GM15510 (cell line): ENCODE measurements at regions not wholly inside any gene's neighbourhood (a gene's known extent, or its start where the extent isn't known, plus 50 kb on each side); places are given as distances from the start of the nearest gene placed in this dataset.

Experiments used
- POLR2A ChIP-seq: IDR thresholded peaks from 3 replicates; pipeline ENCODE4 v1.6.1; 2011; ENCODE audit warnings: borderline replicate concordance; ENCODE audit not compliant: insufficient read length; ENCODE audit errors: extremely low read depth

DNA sequence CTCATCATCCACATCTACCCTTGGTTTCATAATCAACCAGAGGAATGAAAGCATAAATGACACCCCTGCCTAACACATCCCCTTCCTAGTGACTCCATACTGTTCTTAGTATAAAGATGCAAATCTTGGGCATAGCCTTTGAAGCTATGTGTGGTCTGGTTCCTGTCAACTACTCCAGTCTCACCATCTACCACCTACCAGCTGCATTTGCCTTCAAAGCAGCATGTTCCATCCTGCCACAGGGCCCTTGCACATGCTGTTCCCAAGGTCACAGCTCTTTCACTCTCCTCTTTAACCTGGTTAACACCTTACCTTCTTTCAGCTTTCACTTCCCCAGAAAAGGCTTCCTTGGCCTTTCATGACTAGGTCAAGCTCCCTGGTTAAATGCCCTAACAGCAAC, 62.3 kb upstream of the ARHGEF3 start:
- no peak for TF ChIP-seq POLR2A

DNA sequence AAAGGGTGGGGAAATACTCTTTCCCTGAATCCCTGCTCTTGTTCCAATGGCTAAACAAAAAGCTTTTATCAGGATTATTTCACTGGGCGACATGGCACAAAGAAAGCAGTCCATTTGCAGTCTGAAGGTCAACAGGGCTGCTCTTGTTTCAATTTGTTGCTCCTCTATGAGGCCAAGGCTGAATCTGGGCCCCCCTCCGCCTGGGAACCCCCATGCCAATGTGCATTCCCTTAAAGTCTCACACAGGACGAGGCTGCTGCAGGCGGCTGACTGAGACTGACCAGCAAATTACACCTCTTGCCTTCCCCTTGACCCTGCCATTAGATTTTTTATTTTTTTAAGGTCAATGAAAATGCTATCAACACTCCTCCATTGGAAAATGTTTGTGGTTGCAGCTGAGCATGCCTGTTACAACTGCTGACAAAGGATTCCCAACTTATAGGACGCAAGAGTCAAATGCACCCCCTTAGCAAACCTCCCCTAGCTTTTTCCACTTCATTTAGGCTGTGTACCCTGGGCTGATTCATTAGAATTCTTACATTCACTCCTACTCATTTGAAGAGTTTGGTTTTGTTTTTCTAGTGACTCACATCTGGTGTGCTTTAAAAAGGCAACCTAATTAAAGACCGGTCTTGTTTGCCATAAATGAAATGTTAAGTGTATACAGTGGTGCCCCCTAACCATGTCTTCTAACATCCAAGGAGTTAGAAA, 60.8 kb upstream of the ARHGEF3 start:
- no peak for TF ChIP-seq POLR2A

DNA sequence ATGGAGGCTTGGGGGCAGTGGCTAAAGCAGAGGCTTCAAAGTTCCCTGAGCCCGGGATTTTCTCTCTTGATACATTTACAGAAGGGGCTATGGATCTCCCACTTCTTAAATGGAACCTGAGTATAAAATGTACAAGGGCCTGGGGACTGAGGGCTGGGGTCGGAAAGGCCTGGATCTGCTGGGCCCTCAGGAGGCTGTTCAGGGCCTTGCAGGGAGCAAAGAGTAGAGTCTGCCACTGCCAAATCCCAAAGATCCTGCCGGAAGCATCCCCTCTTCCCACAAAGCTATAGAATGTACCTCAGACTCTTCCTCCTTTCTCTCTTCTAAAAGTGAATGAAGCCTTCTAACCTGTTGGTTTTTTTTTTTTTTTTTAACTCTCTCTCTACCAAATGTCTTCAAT, 59.8 kb upstream of the ARHGEF3 start:
- TF ChIP-seq POLR2A, result no peak

DNA sequence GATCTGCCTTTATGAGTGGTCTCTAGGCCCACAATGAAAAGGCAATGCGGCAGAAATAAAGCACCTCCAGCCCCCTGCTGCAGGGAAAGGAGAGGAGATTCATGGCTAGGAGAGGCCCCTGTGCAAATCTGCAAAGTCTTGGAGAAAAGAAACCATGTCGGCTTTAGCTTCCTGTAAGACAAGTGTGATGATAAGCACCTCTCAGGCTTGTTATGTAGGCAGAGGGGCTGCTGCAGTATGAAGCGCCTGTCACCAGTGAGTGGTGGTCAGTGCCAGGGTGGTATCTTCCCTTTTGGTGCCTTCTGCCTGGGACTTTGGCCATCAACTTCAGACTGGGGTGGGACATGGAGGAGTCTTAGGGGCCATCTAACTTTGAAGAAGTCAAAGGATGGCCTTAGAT, 59.2 kb upstream of the ARHGEF3 start:
- no peak for TF ChIP-seq POLR2A

DNA sequence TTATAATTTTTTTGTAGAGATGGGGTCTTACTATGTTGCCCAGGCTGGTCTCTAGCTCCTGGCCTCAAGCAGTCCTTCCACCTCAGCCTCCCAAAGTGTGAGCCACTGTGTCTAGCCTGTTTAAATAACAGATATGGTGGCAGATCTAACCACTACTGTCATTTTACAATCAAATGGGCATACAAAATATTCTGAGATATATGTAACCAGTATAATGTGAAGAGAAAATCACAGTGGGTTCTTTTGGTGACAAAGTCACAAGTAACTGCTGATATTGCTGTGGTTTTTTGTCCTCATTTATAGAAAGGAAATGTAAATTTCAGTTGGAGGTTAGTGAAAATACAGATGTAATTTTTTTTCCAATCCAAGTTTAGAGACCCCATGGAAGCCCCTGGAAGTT, 58.6 kb upstream of the ARHGEF3 start:
- no peak for TF ChIP-seq POLR2A

DNA sequence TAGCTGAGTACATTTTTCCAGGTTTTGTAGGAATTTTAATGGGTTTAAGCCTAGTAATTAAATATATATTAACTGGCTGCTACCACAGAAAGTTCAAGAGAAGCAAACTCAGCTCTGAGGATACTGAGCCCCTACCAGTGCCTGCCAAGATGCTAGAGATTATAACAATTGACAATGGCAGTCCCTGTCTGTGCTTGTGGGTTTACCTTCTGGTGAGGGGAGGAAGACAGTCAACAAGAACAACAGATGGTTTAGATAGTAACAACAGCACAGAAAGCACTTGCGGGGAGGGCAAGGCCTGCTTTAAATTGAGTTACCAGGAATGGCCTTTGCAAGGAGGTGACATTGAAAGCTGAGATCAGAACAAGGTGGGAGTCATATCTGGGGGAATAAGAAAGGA, 56.6 kb upstream of the ARHGEF3 start:
- no peak for TF ChIP-seq POLR2A

DNA sequence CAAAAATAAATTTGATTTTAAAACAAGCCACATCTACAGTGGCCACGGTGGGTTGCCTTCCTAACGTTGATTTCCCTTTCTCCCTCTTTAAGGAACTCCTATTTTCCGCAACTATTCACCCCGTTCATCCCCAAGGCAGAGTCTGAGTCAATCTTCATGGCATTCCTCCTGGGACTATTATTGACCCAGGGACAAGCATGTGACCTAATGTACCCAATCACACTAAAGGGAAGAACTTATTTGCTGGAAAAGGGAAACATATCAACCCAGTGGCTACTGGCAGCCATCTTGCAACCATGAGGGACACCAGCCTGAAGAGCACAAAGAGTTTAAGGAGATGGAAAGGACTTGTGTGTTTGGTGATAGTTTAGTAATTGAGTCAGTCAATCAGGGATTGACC, 55.4 kb upstream of the ARHGEF3 start:
- TF ChIP-seq POLR2A, result no peak

DNA sequence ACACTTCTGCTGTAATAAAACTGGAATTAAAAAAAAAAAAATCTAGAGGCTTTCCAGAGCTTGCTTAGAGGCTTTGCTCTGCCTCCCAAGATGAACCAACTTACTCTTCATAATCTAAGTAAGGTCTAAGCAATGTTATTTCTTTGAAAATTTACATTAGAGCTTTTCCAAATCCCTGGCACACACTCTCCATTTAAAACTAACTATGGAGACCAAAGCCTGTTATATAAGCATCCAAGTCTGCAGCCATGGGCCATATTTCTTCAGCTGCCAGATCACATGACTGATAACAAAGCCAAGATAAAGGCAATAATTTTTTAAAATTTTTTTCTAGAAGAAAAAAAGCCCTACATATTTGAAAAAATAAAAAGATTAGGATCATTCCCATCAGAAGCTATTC, 55.0 kb upstream of the ARHGEF3 start:
- no peak for TF ChIP-seq POLR2A

DNA sequence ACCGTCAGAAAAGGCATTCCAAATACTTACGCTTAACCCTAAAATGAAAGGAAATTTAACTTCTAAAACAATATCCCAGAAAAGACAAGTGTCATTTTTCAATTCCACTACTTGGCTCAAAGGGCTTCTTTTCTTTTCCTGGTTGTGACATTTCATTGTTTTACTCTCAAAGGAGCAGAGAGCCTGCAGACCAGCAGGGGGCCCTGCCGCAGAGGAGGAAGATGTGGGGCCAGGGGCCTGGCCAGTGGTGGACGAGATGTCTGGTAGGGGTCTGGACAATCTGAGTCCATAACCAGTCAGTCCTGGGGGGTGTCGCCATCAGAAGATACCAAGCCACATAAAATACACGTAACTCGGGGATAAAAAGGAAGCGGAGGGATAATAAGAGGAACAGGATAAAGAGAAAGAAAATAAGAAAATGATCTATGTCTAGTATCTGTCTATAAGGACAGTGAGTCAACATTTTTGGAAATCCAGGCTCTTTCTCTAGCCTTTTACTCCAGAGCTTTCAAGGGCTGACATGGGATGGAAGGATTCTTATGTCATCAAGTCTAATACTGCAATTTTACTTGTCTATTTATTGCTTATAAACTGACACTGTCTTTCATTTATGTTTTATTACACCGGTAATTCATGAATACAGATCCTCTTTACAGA, 54.2 kb upstream of the ARHGEF3 start:
- no peak for TF ChIP-seq POLR2A

DNA sequence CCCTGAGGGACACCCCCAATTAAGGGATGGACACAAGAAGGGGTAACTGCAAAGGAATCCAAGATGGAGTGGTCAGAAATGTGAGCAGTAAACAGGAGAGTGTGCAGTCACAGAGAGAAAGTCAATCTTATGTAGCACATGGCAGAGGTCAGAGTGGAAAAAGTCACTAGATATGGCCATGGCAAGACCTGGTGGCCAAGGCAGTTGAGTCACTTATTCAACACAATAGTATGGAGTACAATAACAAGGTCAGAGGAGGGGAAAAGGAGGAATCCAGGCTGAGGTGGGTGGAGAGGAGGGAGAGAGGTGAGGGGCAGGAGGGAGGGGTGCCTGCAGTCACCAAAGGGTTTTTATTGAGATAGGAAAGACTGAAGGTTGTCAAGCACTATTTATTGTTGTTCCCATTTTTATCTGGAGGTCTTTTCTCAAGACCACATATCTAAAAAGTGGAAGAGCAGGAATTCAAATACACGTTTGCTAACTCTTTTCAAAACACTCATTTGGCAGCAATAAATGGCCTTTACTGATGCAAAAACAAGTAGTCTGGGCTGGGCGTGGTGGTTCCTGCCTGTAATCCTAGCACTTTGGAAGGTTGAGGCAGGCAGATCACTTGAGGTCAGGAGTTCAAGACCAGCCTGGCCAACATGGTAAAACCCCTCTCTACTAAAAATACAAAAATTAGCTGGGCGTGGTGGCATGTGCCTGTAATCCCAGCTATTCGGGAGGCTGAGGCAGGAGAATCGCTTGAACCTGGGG, 53.3 kb upstream of the ARHGEF3 start:
- no peak for TF ChIP-seq POLR2A

DNA sequence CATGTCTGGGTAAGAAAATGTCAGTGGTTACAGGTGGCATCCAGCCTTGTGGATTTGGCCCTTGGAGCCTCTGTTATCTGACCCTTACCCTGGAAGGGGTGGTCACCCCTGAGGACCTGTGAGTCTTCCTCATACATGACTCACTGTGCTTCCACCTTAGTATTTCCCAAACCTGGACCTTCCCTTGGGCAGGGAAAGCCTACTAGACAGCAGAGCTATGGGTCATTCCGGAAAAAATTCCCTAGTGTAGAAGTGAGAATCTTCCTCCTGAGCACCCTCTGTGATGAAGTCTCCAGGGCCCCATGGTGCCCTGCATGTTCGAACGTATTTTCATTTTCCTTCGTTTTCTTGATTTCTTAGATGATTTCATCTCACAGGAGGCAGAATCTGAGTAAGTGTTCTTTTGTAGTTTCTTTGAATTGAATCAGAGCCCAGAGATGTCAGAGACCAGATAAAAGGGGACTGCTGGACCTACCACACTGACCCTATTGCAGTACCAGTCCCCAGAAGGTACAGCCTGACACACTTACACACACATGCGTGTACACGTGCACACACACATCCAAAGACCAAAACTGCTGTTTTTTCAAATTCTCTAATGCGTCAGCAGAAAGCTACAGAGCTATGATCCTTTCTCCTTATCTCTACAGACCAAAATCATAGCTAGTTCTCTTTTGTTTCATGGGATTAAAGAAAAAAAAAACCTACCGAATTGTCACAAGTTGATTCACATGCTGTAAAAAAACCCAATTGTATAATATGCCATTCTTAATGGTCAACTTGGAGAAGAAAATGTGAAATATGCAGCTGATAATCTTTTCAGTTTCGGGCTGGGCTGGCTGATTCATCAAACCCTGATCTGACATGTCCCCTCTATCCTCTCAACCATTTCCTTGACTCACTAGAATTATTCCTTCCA, 50.5 kb upstream of the ARHGEF3 start:
- no peak for TF ChIP-seq POLR2A
